ENCODE measurements at regions not wholly inside any gene's neighbourhood (a gene's known extent, or its start where the extent isn't known, plus 50 kb on each side); places are given as distances from the start of the nearest gene placed in this dataset.

GRCh38 chr18:45168866-45169600 is 446.2 kb upstream of the SLC14A2 start:
- no peak for DNase-seq (ENCODE audit: low spot score)

- no peak for DNase-seq (ENCODE audit: low spot score)
Measured at GRCh38 chr18:45169610-45170009, 445.7 kb upstream of the SLC14A2 start.

DNA sequence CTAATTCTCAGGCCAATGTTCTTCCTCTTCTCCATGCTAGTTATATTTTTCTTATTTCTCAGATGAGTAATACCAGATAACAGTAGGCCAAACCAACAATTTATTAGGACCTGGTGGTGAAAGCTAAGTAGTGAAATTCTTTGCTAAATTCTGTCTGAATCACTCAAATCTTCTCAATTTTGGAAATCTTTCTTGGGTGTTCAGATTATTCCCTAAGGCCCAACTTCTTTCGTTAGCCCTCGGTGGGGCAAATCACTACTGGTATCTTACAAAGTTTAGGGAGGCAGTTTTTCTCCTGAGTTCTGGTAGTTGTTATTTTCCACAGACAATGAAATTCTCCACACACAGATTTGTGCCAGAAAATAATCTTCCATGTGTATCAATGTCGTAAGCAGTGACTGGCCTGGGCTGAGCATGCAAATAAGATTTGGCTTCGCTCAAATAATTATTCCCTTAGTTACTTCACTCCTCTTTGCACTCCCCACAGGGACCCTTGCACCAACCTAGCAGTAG is 443.5 kb upstream of the SLC14A2 start:
- DNase-seq (ENCODE audit: low spot score) = no peak

DNA sequence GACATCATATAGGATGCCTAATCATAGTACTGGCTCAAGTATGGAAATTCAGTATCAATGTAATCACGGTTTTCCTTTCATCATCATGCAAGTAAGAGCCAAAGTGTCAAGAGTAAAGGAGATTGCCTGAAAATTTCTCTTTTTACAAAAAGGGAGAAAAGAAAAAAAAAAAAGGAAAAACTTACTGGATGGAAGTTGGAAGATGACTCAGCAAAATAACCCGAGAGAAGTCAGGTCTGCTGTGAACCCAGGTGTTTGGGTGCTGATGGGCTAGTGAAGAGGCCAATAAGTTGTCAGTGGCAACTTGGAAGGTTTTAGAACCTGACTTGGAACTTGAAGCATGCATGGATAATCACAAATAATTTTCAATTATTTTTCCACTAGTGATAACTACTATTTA is 441.9 kb upstream of the SLC14A2 start:
- DNase-seq (ENCODE audit: low spot score) = no peak

DNA sequence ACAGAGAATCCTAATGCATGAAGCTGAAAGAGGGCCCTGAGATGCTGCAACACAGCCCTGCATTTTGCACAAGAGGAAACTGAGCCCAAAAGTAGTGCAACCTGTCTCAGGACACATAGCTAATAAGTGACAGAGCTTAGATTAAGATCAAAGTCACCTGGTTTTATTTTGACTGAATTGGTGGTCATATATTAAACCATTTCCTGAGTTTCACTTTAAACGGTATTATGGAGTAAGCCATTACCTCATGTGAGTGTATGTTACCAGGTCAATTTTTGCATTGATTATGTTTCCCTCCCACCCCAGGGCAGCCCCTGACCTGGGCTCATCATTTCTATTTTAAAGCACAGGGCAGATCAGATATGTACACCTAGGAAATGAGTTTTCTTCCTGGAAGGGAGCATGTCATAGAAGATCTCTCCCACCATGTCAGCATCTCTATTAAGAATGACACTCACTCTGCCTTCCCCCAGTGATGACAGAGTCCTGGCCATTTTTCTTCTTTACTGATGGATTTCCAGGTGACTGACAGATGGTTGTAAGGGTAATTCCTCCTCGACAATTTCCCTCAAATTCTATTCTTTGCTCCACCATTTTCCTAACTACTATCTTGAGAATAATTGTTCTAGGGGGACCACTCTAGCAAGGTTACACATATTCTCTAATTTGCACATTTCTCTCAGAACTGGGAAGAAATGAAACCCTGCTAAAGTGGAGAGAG is 441.3 kb upstream of the SLC14A2 start:
- no peak for DNase-seq (ENCODE audit: low spot score)

GRCh38 chr18:45174629-45175136 is 440.6 kb upstream of the SLC14A2 start:
- no peak for DNase-seq (ENCODE audit: low spot score)

DNA sequence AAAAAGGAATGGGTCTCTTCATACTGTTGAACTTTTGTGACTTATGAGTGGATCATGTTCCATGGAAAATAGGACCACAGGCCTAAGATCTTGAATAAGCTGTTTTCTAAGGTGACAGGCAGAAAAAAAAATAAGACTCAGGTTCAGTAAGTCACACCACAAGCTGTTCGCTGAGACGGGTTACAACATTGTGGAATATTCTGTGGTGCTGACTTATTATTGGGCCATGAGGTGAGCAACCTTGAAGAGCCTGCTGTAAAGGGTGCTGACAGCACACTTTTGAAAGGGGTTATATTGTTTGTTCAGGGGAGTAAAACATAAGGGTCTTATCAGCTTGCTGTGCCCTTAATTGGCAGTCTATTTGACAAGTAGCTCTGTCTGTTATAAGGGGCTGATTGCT is 439.8 kb upstream of the SLC14A2 start:
- DNase-seq (ENCODE audit: low spot score) = no peak

DNA sequence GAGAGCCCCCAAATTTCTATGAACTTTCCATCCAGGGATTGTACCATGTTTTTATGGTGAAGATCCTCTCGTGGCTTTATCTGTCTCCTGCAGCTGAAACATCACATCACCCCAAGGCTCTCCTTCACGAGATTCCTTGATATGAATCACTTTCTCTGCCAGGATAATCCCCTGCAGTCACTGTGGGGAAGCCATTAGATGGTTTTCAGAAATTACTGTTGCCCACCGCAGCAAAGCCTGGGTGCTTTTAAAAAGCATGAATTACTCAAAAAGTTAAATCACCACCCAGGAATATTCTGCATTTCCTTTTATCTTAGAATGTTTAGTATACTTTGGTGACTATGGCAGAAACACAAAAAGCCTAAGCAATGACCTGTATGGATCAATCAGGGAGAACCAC is 428.4 kb upstream of the SLC14A2 start:
- DNase-seq (ENCODE audit: low spot score) = no peak

- no peak for DNase-seq (ENCODE audit: low spot score)
Measured at GRCh38 chr18:45191795-45192194, 423.5 kb upstream of the SLC14A2 start.

DNA sequence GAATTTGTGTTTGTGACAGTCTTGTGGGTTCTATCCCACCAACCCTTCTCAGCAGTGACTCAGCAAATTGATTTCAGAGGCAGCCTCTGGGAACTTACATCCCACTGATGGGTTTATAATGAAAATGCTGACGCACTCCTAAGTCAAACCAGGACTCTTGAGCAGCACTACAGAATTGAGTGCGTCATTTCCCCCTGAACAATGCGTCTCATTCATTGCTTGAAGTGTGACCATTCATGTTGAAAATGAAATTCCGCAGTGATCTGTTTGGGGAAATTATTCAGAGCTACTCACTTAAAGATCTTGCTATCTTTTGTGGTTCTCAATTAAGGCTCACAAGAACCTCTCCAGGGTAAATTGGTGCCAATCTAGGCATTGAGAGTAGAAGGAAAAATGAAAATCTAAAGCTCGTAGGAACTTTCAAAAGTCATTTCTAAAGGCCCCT is 417.7 kb upstream of the SLC14A2 start:
- DNase-seq (ENCODE audit: low spot score) = no peak

- DNase-seq (ENCODE audit: low spot score) = no peak
Measured at GRCh38 chr18:45198526-45198925, 416.8 kb upstream of the SLC14A2 start.

- no peak for DNase-seq (ENCODE audit: low spot score)
Measured at GRCh38 chr18:45201029-45201428, 414.2 kb upstream of the SLC14A2 start.

DNA sequence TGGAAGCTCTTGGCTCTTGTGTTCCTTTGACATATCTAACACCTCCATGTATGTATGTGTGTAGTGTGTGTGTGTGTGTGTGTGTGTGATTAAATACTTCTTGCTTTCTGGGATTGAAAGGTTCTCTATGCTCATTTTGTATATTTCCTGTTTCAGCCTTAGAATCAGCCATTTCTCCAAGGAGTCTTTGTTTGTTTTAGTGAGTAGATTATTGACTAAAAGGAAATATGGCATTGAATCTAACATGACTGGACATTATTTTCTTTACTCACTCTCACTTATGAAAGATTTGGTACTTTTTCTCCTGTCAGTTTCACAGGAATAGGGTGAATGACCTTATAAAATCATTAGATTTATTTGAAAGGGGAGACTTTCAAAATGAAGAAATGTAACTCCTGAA is 413.8 kb upstream of the SLC14A2 start:
- DNase-seq (ENCODE audit: low spot score) = no peak

DNA sequence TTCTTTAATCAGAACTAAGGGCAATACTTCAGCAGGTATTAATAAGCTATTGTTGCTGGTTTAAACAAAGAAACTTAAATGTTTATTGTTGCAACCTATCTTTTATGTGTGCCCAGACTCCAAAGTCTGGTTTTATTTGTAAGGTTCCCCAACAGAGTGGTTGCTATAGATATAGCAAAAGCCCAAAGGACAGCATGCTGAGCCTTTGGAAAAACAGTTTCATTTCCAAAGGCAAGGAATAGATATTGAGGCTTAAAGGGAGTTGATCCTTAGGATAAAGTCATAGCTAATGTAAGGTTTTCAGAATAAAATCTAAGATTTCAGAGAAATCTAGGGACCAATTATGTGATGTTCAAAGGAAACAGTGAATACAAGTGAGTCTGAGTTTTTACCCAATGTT is 413.2 kb upstream of the SLC14A2 start:
- no peak for DNase-seq (ENCODE audit: low spot score)

- DNase-seq (ENCODE audit: low spot score) = no peak
Measured at GRCh38 chr18:45203677-45204076, 411.6 kb upstream of the SLC14A2 start.

- no peak for DNase-seq (ENCODE audit: low spot score)
Measured at GRCh38 chr18:45207328-45207727, 407.9 kb upstream of the SLC14A2 start.

- no peak for DNase-seq (ENCODE audit: low spot score)
Measured at GRCh38 chr18:45208164-45208563, 407.1 kb upstream of the SLC14A2 start.

GRCh38 chr18:45212181-45213039 is 402.9 kb upstream of the SLC14A2 start:
- DNase-seq (ENCODE audit: low spot score) = peak; percentile 69

GRCh38 chr18:45213040-45213333 is 402.3 kb upstream of the SLC14A2 start:
- no peak for DNase-seq (ENCODE audit: low spot score)

GRCh38 chr18:45218436-45218835 is 396.8 kb upstream of the SLC14A2 start:
- no peak for DNase-seq (ENCODE audit: low spot score)

- DNase-seq (ENCODE audit: low spot score) = no peak
Measured at GRCh38 chr18:45221363-45221762, 393.9 kb upstream of the SLC14A2 start.

DNA sequence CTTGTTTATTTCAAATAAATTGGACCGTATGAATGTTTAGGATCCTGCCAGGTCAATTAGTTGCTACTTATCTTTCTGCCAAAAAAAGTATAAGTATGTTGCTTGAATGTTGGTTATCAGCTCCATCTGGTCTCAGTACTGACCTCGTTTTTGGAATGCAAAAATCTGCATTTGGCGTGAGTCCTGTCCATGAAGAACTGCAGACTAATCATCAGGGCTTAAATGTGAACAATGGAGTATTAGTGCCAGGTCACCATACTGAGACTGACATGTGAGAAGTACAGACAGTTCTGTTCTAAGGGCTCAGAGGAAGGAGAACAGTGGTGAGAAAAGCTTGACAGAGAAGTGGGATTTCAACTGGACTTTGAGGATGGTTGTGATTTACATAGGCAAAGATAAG is 393.1 kb upstream of the SLC14A2 start:
- DNase-seq (ENCODE audit: low spot score) = no peak

Measured in globus pallidus (tissue), 1 donor.